GM18519 (cell line): ENCODE measurements at regions not wholly inside any gene's neighbourhood (a gene's known extent, or its start where the extent isn't known, plus 50 kb on each side); places are given as distances from the start of the nearest gene placed in this dataset.
"Not testable (repeated sequence)": the region's sequence is repeated elsewhere in the genome, so short reads cannot be mapped to it uniquely, and the experiment has no call there.

Experiments
- ATAC-seq: cut with Tn5 transposase; IDR thresholded peaks from one replicate; pipeline ENCODE4 v1.9.1; 2021; ENCODE audit warnings: mild to moderate bottlenecking, moderate library complexity; ENCODE audit not compliant: unreplicated experiment, low FRiP score

GRCh38 chr21:13827201-13827600, 217.6 kb downstream of the POTED start:
- no peak for ATAC-seq

- ATAC-seq, result not testable (repeated sequence)
Measured at GRCh38 chr21:13826511-13826910, 216.9 kb downstream of the POTED start.

- not testable (repeated sequence) for ATAC-seq
Measured at GRCh38 chr21:13825218-13825778, 215.7 kb downstream of the POTED start.

GRCh38 chr21:13820286-13820685, 210.7 kb downstream of the POTED start:
- not testable (repeated sequence) for ATAC-seq

- ATAC-seq, result not testable (repeated sequence)
Measured at GRCh38 chr21:13812191-13812590, 202.6 kb downstream of the POTED start.

- not testable (repeated sequence) for ATAC-seq
Measured at GRCh38 chr21:13810559-13810958, 201.0 kb downstream of the POTED start.

GRCh38 chr21:13806444-13806843, 196.9 kb downstream of the POTED start:
- not testable (repeated sequence) for ATAC-seq

- not testable (repeated sequence) for ATAC-seq
Measured at GRCh38 chr21:13802757-13803156, 193.2 kb downstream of the POTED start.
